Lower leg skin (tissue), 3 donors: ENCODE measurements at regions not wholly inside any gene's neighbourhood (a gene's known extent, or its start where the extent isn't known, plus 50 kb on each side); places are given as distances from the start of the nearest gene placed in this dataset.

Source experiments
- POLR2A ChIP-seq, 2 donors: fragments of 450-650 bp; IDR thresholded peaks; one replicate each; pipeline ENCODE4 v1.6.1; 2016 to 2017; ENCODE audit warnings: antibody characterized with exemption in 2 of 2, mild to moderate bottlenecking in 1 of 2, moderate library complexity in 1 of 2
- TF ChIP-seq, protein P1 (sequence below), 3 donors: fragments of 450-650 bp; IDR thresholded peaks; one replicate each; pipeline ENCODE4 v1.5.1; 2016; ENCODE audit warnings: antibody characterized with exemption in 3 of 3, mild to moderate bottlenecking in 3 of 3, moderate library complexity in 2 of 3

DNA sequence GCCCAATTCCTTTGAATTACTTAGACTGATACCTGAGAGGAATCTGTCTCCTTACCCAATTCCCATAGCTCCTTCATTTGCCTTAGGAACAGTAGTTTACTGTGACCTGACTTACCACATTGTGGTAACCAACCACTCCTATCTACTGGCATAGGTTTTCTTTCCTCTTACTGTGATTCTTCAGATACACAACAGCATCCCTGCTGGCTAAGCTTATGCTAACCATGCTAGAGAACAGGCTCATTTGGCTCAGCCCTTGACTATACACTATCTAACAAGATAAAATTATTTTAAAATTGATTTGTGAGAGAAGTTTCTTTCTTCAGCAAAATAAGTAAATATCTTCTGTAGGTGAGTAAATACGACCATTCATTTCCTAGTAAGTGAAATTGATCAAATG is 320.4 kb upstream of the DDHD1 start:
- TF ChIP-seq, protein P1, sequence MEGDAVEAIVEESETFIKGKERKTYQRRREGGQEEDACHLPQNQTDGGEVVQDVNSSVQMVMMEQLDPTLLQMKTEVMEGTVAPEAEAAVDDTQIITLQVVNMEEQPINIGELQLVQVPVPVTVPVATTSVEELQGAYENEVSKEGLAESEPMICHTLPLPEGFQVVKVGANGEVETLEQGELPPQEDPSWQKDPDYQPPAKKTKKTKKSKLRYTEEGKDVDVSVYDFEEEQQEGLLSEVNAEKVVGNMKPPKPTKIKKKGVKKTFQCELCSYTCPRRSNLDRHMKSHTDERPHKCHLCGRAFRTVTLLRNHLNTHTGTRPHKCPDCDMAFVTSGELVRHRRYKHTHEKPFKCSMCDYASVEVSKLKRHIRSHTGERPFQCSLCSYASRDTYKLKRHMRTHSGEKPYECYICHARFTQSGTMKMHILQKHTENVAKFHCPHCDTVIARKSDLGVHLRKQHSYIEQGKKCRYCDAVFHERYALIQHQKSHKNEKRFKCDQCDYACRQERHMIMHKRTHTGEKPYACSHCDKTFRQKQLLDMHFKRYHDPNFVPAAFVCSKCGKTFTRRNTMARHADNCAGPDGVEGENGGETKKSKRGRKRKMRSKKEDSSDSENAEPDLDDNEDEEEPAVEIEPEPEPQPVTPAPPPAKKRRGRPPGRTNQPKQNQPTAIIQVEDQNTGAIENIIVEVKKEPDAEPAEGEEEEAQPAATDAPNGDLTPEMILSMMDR (IDR thresholded peaks at IDR 0.05): no peak
- TF ChIP-seq POLR2A (IDR thresholded peaks at IDR 0.05): no peak
